OCI-LY7 (cell line): ENCODE measurements at regions not wholly inside any gene's neighbourhood (a gene's known extent, or its start where the extent isn't known, plus 50 kb on each side); places are given as distances from the start of the nearest gene placed in this dataset.
"Not testable (repeated sequence)": the region's sequence is repeated elsewhere in the genome, so short reads cannot be mapped to it uniquely, and the experiment has no call there.

Experiments
- BruUV-seq: library from RNA; stranded (reverse); fragments of 400-500 nt; replicated peaks from 2 replicates; lab custom pipeline; 2021; lab: Mats Ljungman, UMichigan
- CTCF ChIA-PET: fragments of 300-600 bp; sonication (Branson Sonifier 250); formaldehyde crosslinking; loops from one replicate; lab custom pipeline; 2022; ENCODE audit warnings: antibody characterized with exemption; ENCODE audit not compliant: unreplicated experiment; lab: Charles Lee
- POLR2A ChIA-PET: fragments of 300-600 bp; sonication (Branson Sonifier 250); formaldehyde crosslinking; loops from one replicate; lab custom pipeline; 2022; ENCODE audit warnings: antibody characterized with exemption; lab: Charles Lee
- DNase-seq: peaks from one replicate; pipeline ENCODE4 v3.0.0-alpha.2; 2015; ENCODE audit warnings: low spot score
- H2AFZ ChIP-seq: fragments of 200-600 bp; sonication (generic), shearing (Covaris generic); 2 replicates; pipeline ENCODE4 v1.6.1; 2014; ENCODE audit warnings: mild to moderate bottlenecking, antibody characterized with exemption, low read length, moderate library complexity
- H3K27ac ChIP-seq: fragments of 200-600 bp; sonication (generic); 2 replicates; pipeline ENCODE4 v1.5.1; 2014; ENCODE audit warnings: mixed run types, low read depth, mild to moderate bottlenecking, moderate library complexity, low read length, inconsistent platforms; ENCODE audit not compliant: poor library complexity, severe bottlenecking
- H3K36me3 ChIP-seq: fragments of 200-600 bp; sonication (generic); 2 replicates; pipeline ENCODE4 v1.6.1; 2014; ENCODE audit warnings: mild to moderate bottlenecking, antibody characterized with exemption, low read length, moderate library complexity, mixed read lengths; ENCODE audit not compliant: insufficient read depth
- H3K4me1 ChIP-seq: fragments of 200-600 bp; sonication (generic); 2 replicates; pipeline ENCODE4 v1.5.1; 2014; ENCODE audit warnings: mild to moderate bottlenecking, low read length; ENCODE audit not compliant: insufficient read depth, poor library complexity, severe bottlenecking
- H3K4me2 ChIP-seq: fragments of 200-600 bp; sonication (generic); 2 replicates; pipeline ENCODE4 v1.6.1; 2014; ENCODE audit warnings: mild to moderate bottlenecking, low read length
- H3K4me3 ChIP-seq: fragments of 200-600 bp; sonication (generic); 2 replicates; pipeline ENCODE4 v1.5.1; 2014; ENCODE audit warnings: mild to moderate bottlenecking, low read depth, low read length; ENCODE audit not compliant: poor library complexity, severe bottlenecking
- H3K79me2 ChIP-seq: fragments of 200-600 bp; sonication (generic); 2 replicates; pipeline ENCODE4 v1.6.1; 2016; ENCODE audit warnings: low read depth, mild to moderate bottlenecking, low read length, moderate library complexity, mixed read lengths; ENCODE audit not compliant: insufficient read depth
- H3K9me2 ChIP-seq: fragments of 200-600 bp; sonication (generic); 2 replicates; pipeline ENCODE4 v1.6.1; 2016; ENCODE audit warnings: mild to moderate bottlenecking, low read length, mixed read lengths; ENCODE audit not compliant: insufficient read depth
- H3K9me3 ChIP-seq: fragments of 200-600 bp; sonication (generic); 2 replicates; pipeline ENCODE4 v1.6.1; 2014; ENCODE audit warnings: mild to moderate bottlenecking, mixed run types, low read length, mixed read lengths
- H4K20me1 ChIP-seq: fragments of 200-600 bp; sonication (generic); 2 replicates; pipeline ENCODE4 v1.6.1; 2014; ENCODE audit warnings: mild to moderate bottlenecking, antibody characterized with exemption, low read length, moderate library complexity, mixed read lengths; ENCODE audit not compliant: insufficient read depth
- CTCF ChIP-seq: fragments of 200-600 bp; sonication (generic); conservative IDR thresholded peaks from 2 replicates; pipeline ENCODE4 v1.5.1; 2014; ENCODE audit warnings: mild to moderate bottlenecking, antibody characterized with exemption, low read length, moderate library complexity, mixed read lengths
- EZH2phosphoT487 ChIP-seq: fragments of 200-600 bp; sonication (generic); IDR thresholded peaks from 2 replicates; pipeline ENCODE4 v1.6.1; 2018; ENCODE audit warnings: low read depth, borderline replicate concordance, mild to moderate bottlenecking, mixed run types, antibody characterized with exemption, low read length, moderate library complexity, mixed read lengths
- intact Hi-C: fragments of 100-400 bp; cut with micrococcal nuclease; formaldehyde crosslinking; loops from one replicate; pipeline ENCODE4 v1.10.0; 2022; ENCODE audit not compliant: unreplicated experiment

- no peak for TF ChIP-seq CTCF
- TF ChIP-seq EZH2phosphoT487 = no peak
- Histone ChIP-seq H3K4me1 (no peaks in the 10 kb centered on the region), H3K9me3 (no peaks in the 10 kb centered on the region), H3K27ac (no peak overlapping the region), H3K36me3 (no peaks in the 10 kb centered on the region), H4K20me1 (no peaks in the 10 kb centered on the region), H2AFZ (no peak overlapping the region), H3K4me3 (no peak overlapping the region), H3K79me2 (no peaks in the 10 kb centered on the region), H3K4me2 (no peak overlapping the region), H3K9me2 (no peaks in the 10 kb centered on the region)
- CTCF ChIA-PET = no interaction called here
- POLR2A ChIA-PET = no interaction called here
- no peak for DNase-seq
- no TSS peak for BruUV-seq
- intact Hi-C loops = no loop called here
Observed at GRCh38 chr18:35889677-35890076, 82.8 kb upstream of the RMP24 start.

- Histone ChIP-seq H3K4me3 (no peak overlapping the region), H2AFZ (no peak overlapping the region), H3K9me3 (no peaks in the 10 kb centered on the region), H3K36me3 (no peaks in the 10 kb centered on the region), H3K4me2 (no peak overlapping the region), H3K79me2 (no peaks in the 10 kb centered on the region), H3K9me2 (no peaks in the 10 kb centered on the region), H3K4me1 (no peaks in the 10 kb centered on the region), H3K27ac (no peak overlapping the region), H4K20me1 (no peaks in the 10 kb centered on the region)
- ChIA-PET POLR2A (no interaction called here), CTCF (no interaction called here)
- TF ChIP-seq EZH2phosphoT487 = no peak
- TF ChIP-seq CTCF = no peak
- BruUV-seq = no TSS peak
- intact Hi-C loops = no loop called here
- DNase-seq = no peak
Observed at GRCh38 chr18:35890323-35890722, 82.2 kb upstream of the RMP24 start.

GRCh38 chr18:35892118-35892517 lies 80.4 kb upstream of the RMP24 start:
- BruUV-seq = no TSS peak
- no peak for DNase-seq
- H2AFZ ChIP-seq = no peak overlapping the region
- H3K9me2 ChIP-seq = no peaks in the 10 kb centered on the region
- H3K79me2 ChIP-seq = no peaks in the 10 kb centered on the region
- ChIA-PET CTCF (no interaction called here), POLR2A (interaction anchor here (0.7 kb wide), 1 partner anchor 885 kb away, joined by 3 read pairs; no protein-coding TSS in a partner anchor)
- H3K4me3 ChIP-seq = no peak overlapping the region
- H3K4me1 ChIP-seq = no peaks in the 10 kb centered on the region
- TF ChIP-seq CTCF (no peak), EZH2phosphoT487 (no peak)
- H4K20me1 ChIP-seq = no peaks in the 10 kb centered on the region
- H3K9me3 ChIP-seq = no peaks in the 10 kb centered on the region
- intact Hi-C loops = no loop called here
- no peak overlapping the region for H3K4me2 ChIP-seq
- H3K36me3 ChIP-seq = no peaks in the 10 kb centered on the region
- no peak overlapping the region for H3K27ac ChIP-seq

GRCh38 chr18:35897481-35897880 lies 75.0 kb upstream of the RMP24 start:
- H3K4me1 ChIP-seq, POLR2A ChIA-PET, H3K4me2 ChIP-seq, H3K9me2 ChIP-seq, H3K4me3 ChIP-seq, H3K9me3 ChIP-seq, H2AFZ ChIP-seq, BruUV-seq, H4K20me1 ChIP-seq, H3K36me3 ChIP-seq, intact Hi-C loops, H3K79me2 ChIP-seq, DNase-seq, CTCF ChIA-PET, H3K27ac ChIP-seq: not testable (repeated sequence)
